Mucosa of gallbladder (tissue), 1 donor: ENCODE measurements at regions not wholly inside any gene's neighbourhood (a gene's known extent, or its start where the extent isn't known, plus 50 kb on each side); places are given as distances from the start of the nearest gene placed in this dataset.

ENCODE experiments used
- DNase-seq: peaks from one replicate; pipeline ENCODE4 v3.0.0-alpha.2; 2020; ENCODE audit warnings: low spot score
- donor health status: DM: no; HTN: no; CAD: no.

DNA sequence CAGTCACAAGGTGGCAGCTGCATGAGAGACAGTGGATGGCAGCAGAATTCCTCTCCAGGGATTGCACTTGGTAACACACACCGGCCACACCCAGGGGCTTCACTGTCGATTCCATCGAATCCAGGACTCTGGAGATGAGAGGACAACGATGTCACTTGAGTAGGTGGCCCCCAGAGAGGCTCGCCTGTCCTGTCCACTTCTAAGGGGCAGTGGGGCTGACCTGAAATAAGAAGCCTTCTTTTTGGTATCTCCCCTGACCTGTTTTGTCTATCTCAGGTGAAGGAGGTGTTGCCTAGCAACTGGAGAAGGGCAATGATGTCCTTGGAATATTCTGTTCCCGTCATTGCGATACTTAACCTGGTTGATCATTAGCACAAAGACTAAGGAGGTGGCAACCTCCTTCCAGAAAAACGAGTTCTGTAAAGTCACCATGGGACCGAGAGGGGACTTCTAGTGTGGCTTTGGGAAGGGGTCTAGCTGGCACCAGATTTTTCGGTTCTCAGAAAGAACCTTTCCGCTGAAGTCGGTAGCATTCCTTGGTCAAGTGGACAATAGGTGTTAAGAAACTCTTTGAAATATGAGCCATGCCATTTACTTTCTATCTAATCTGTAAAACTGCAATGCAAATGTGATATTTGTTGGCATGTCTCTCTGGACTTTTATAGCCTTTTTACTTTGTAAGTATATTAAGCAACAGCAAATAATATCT, 85.2 kb upstream of the TMPRSS2 start:
- DNase-seq = peak; percentile 60

DNA sequence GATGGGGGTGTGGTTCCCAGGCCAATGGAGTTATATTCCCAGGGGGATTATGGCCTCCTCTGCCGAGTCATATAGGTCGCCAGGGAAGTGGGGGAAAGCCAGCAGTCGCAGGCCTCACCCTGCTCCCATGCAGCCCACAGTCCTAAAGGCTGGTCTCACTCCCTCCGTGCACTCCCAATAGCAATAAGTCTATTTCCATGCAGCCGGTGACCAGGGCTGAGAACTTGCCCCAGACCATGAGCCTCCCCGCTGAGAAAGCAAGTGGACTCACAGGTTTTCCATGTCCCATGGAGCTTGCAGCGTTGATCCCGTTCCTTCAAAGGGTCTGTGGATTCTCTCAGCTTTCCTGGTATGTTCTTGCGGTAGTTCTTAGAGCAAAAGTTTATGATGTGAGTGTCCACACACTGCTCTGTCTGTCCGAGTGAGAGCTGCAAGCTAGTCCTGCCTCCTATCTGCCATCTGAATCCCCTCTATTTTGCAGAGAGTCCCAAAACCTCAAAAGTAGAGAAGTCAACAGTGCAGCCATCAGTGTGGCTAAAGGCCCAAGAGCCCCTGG, 81.7 kb upstream of the TMPRSS2 start:
- no peak for DNase-seq

DNA sequence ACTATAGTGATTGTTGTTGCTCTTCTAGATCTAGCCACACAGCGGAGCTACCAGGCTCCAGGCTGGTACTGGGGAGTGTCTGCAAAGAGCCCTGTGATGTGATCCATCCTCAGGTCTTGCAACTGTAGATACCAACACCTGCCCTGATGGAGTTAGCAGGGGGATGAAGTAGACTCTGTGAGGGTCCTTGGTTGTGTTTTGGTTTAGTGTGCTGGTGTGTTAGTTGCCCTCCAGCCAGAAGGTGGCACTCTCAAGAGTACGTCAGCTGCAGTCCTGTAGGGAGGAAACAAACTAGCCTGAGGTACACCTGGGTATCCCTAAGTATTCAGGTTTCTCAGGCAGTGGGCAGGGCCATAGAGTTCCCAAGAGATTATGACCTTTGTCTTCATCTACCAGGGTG, 81.2 kb upstream of the TMPRSS2 start:
- no peak for DNase-seq

DNA sequence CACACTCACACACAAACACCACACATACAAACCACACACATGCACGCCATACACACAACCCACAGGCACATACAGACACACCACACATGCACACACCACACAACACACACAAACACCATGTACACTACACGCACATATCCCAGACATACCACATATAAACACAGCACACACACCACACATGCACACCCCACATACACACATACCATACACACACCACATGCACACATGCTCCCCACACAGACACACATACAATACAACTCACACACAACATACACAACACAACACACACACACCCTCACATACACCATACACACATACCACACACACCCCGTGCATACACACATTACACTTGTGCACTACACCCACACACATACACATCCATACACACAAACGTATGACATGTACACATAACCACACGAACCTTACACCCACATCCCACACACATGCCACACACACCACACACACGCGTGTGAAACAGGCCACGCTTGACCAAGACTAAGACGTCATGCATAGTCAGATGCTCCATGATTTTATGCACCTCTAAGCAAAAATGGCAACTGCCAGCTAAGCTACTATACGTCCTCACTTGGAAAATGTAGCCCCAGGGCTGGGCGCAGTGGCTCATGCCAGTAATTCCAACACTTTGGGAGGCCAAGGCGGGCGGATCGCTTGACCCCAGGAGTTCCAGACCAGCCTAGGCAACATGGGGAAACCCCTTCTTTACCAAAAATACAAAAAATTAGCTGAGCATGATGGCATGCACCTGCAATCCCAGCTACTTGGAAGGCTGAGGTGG, 77.4 kb upstream of the TMPRSS2 start:
- DNase-seq = no peak

DNA sequence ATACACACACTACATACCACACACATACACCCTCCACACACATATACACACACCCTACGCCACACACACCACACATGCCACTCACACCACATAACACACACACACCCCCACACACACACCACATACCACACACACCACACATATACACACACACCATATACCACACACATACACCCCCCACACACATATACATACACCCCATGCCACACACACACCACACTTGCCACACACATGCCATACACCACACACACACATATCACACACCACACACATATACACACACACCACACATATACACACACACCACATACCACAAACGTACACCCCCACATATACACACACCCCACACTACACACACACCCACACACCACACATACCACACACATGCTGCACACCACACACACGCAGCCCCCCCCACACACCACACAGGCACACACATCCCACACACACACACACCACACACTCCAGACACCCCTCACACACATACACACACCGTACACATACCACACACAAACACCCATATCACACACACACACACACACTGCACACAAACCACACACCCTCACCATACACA, 76.7 kb upstream of the TMPRSS2 start:
- DNase-seq = no peak

DNA sequence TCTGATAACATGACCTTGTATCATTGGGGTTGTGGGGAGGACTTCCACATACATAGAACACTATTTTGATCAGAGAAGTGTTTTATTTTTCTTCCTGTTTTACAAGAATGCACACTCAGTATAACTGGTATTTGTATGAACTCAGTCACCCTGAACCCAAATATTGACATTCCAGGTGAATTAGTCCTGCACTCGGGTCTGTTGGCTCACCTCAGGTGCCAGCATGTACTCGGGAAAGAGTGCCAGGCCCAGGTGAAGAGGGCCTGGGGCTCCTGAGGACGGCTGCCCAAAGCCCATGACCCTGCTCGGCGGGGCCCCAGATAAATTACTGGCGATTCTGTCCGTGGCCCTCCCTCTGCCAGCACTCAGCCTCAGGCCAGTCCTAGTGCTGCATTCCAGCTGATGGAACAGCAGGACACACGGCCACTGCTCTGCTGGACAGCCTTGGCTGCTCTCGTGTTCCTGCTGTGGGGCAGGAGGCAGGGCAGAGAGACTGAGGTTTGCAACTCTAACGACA, 75.4 kb upstream of the TMPRSS2 start:
- DNase-seq = peak; percentile 72

DNA sequence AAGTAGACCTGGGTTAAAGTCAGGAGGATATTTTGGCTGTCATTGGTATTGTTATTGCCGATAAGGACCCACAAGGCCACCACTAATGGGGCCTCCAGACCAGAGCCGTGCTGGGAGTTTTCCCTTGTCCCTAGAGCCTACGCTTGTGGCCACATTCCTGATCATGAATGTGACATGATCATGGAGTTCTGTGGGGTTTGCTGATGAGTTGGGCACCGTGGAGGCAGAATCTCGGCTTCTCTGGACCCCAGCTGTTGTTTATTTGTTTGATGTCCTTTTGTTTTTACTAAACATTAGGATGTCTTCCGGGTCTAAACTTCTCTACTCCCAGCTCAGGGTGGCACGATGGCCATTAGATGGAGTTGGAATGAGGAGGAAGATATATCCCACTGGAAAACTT, 74.9 kb upstream of the TMPRSS2 start:
- DNase-seq = no peak

DNA sequence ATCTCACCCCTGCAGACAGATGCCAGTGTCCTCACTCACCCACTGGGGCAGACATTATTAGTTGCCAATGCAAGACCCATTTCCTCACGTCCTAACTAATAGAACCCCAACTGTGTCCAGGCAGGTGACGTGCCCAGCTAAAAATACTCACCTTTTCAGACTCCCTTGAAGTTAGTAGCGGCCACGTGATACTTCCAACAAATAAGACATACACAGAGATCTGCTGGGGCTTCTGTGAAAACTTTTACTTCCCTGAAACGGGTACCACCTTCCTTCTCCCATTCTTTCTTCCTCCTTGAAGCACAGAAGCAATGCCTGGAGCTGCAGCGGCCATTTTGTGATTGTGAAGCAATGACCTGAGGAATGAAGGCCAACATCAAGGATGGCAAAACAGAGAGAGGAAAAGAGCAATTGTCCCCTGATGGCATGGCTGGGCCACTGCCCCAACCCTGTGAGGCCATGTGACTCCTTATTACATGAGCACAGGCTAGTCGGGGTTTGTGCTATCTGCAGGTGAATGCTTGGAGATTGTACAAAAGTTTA, 74.4 kb upstream of the TMPRSS2 start:
- DNase-seq = no peak

DNA sequence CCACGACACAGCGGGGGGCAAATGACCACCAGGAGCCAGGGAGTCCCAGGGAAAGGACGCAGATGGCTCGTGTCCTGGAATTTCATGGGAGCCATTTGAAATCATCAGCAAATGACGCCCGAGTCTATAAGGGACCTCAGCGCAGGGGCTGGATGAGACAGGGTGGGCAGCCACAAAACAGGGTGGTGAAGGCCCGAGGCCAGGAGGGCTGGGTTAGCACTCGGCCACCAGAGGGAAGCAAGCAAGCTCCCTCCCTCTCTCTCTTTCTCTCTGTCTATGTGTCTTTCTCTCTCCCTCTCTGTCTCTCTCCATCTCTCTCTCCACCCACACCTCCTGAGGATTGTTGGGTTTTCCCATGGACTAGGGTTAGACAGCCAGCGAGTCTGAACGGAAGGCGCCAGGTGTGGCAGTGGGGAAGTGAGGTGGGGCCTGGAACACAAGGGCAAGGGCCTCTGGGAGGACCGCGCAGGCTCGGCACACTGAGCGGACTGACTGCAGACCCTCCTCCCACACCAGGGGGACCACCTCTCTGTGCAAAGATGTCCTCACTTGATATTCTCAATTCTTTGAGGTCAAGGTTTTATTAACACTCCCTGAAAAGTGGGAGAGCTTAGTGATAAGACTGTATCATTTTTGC, 73.8 kb upstream of the TMPRSS2 start:
- DNase-seq = no peak

DNA sequence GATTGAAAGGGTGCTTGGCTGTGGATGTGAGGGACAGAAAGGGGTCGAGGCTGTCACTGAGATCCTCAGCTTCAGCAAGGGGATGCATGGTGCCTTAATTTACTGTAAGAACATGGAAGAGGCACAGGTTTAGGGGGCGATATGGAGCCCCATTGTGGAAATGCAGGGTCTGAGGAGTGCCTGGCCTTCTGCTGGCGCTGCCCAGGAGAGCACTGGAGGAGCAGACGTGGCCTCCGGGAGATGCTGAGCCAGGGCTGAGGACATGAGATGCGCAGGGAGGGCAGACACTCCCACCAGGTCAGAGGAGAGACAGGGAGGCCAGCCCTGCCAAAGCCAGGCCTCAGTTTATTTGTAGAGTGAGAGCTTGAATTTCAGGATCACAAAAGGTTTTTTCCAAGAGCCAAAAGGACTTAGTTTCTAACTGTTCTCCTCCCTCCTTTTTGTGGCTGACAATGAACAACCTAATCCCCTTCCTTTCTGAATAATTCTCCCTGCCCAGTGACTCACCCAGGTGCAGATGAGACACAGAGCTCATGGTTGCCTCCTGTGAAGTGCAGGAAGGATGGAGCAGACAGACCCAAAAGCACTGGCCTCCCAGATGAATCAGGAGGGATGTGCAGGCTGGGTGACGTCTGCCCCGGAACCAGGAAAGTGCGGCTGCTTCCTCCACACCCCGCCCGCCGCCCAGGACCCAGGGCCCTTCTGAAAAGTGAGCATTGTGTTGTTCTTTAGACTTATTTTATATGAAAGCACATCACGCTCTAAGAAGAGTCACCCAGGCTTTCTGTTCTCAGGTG, 73.0 kb upstream of the TMPRSS2 start:
- DNase-seq = no peak

DNA sequence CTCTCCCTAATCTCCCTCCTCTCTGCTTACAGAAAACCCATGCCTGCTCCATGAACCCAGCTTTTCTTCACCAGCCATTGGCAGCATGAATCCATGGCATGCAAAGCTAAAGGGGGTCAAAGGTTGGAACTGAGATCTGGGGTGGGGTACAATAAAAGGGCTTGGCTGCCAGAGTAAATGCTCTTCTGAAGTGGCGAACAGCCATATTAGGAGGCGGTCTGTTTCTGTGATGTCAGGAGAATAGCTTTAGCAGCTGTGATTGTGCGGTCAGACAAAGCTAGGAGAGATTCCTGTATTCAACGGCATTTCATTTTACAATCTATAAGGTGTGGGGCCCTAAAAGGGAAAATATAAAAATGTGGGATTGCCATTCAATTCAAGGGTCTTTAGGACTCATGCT, 71.7 kb upstream of the TMPRSS2 start:
- DNase-seq = no peak

DNA sequence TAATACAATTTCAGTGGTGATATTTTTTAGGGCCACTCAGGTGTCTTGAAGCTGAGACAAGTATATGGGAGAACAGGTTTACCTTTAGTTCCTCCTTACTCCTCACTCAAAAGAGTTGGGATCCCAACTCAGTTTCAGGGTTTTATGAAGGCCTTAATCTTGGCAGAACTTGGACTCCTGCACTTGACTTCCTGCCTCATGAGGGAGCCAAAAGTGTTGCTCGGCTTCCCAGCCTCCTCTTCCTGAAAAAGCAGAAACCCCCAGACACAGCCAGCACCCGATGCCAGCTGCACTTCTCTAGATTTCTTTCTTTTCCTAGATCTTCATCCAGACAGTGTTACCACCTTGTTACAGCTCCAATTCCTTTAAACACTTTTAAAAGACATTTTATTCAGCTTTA, 70.8 kb upstream of the TMPRSS2 start:
- DNase-seq = no peak

DNA sequence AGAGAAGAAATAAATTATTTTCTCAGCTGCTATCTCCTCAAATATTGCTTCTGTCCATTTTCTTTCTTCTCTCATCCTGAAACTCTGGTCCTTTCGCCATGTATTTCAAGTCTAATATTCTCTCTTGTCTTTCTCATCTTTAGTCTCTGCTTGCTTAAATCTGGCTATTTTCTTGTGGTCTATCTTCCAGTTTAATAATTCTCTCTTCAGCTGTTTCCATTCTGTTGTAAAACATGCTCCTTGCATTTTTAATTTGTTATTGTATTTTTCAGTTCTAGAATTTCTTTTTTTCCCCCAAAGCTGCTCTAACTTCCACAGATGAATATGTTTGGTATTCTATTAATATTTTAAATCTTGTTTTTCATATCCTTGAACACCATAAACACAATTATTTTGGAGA, 70.1 kb upstream of the TMPRSS2 start:
- no peak for DNase-seq

DNA sequence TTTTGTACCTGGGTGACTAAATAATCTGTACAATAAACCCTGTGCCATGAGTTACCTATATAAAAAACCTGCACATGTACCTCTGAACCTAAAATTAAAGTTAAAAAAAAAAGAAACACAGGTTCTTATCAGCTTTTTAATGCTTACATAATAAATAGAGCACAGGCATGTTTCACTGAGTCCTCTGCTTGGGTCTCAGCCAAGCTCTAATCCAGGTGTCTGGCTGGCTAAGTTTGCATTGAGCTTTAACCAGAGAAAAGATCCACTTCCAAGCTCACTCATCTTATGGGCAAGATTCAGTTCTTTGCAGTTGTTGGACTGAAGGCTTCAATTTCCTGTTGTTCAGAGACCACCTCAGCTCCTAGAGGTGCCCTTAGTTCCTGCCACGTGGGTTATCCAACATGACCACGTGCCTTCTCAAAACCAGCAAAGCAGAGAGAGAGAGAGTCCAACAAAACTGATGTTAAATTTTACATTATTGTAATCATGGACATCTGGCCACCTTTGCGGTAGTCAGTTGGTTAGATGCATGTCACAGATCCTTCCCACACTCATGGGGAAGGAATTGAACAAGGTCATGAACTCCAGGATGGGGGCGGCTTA, 68.2 kb upstream of the TMPRSS2 start:
- no peak for DNase-seq

DNA sequence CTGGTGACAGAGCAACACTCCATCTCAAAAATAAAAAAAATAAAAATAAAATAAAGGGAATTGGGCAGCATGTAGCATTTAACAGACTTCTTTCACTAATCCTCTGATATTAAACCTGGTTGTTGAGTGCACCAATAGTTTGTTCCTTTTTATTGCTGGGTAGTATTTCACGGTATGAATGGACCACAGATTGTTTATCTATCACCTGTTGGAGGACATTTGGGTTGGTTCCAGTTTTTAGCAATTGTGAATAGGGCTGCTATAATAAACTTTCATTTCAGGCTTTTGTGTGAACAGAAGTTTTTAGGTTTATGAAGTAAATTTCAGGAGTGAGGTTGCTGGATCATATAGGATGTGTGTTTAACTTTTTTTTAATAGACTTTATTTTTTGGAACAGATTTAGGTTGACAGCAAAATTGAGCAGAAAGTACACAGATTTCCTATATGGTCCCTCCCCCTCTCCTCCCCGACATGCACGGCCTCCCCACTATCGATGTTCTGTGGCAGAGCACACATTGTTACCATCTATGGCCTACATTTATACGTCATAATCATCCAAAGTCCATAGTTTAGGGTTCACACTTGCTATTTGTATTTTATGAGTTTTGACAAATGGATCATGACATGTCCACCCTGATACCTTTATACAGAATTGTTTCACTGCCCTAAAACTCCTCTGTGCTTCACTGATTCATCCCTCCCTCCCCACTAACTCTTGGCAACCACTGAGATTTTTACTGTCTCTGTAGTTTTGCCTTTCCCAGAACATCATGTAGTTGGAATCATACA, 66.1 kb upstream of the TMPRSS2 start:
- DNase-seq = no peak

DNA sequence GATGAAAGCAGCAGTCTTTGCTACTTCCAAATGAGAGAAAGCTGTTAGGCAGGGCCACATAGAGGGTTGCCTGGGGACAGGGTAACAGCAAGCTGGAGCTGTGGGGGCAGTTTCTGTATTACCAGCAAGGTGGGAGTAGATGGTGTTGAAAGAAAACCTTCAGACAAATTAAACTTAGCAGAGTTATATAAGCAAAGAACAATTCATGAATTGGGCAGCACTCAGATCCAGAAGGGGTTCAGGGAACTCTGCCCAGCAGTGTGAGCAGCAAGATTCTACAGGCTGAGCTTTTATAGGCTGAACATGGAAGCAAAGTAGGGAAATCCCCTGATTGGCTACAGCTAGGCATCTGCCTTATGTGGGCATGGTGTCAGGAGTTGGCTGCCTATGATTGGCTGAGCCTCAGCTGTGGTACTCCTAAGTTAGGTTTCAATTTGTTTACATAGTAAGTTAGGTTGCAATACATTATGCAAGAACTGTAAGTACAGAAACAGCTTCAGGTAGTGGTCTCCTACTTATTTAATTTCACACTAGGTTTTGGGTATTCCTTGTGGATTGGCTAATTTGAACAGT, 64.1 kb upstream of the TMPRSS2 start:
- DNase-seq = no peak

DNA sequence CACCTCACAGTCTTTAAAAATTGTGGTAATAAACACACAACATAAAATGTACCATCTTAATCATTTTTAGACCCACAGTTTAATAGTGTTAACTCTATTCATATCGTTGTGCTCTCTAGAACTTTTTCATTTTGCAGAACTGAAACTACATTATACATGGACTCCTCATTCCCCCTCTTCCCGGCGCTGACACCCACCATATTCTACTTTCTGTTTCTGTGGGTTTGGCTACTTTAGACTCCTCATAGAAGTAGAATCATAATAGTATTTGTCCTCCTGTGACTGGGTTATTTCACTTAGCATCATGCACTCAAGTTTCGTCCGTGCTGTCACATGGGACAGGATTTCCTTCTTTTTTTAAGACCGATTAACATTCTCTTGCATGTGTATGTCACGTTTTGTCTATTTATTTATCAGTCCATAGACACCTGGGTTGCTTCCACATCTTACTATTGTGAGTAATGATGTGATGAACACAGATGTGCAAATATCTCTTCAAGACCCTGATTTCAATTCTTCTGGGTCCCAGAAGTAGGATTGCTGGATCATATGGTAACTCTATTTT, 62.9 kb upstream of the TMPRSS2 start:
- DNase-seq = no peak

DNA sequence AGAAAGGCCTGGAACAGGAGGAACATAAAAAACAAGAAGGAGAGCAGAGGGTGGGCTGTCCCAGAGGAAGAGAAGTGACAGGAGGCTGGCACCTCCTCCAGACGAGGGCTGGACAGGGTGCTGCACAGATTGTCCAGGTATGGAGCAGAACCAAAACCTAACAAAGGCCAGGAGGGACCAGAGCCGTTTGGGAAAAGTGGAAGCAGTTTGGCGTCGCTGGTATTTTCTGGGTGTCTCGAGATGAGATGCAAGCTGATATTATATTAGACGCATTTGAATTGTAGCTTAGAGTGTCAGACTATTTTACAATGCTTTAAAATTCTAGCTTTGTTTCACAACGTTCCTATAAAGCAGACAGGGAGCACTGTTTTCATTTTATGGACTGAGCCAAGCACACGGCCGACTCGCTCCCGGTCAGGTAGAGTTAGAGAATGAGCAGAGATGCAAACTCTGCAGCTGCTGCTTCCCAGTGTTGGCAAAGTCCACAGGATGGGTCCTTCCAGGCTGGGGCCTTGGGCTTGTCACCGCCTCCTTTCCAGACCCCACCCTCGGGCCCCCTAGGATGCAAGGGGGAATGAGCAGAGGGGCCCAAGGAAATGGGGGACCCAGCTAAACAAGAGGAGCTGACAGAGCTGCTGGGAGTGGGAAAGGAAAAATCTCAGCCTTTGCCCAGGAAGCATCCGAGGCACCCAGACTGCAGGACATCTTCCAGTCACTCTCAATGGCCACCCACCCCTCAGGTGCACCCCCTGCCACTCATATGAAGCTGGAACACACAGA, 60.8 kb upstream of the TMPRSS2 start:
- no peak for DNase-seq
